T-helper 2 cell treated with Interferon-gamma antibody and Interleukin-4, amounts not matched to agents 5 μg/mL and 100 μg/mL, for 36 hours (primary cell): ENCODE measurements at regions not wholly inside any gene's neighbourhood (a gene's known extent, or its start where the extent isn't known, plus 50 kb on each side); places are given as distances from the start of the nearest gene placed in this dataset.

Experiments
- DNase-seq: peaks from one replicate; pipeline ENCODE4 v3.0.0; 2021; ENCODE audit warnings: low spot score
- H3K27ac Mint-ChIP-seq: one replicate; pipeline ENCODE4 v1.8.0; 2021; ENCODE audit warnings: mild to moderate bottlenecking, mixed read lengths
- H3K27me3 Mint-ChIP-seq: one replicate; pipeline ENCODE4 v1.8.0; 2021; ENCODE audit warnings: low read depth, mixed read lengths
- H3K36me3 Mint-ChIP-seq: one replicate; pipeline ENCODE4 v1.8.0; 2021; ENCODE audit warnings: low read depth, mixed read lengths
- H3K4me1 Mint-ChIP-seq: one replicate; pipeline ENCODE4 v1.8.0; 2021; ENCODE audit warnings: low read depth, mixed read lengths
- H3K4me3 Mint-ChIP-seq: one replicate; pipeline ENCODE4 v1.8.0; 2022; ENCODE audit warnings: mild to moderate bottlenecking, moderate library complexity, mixed read lengths
- H3K9me3 Mint-ChIP-seq: one replicate; pipeline ENCODE4 v1.8.0; 2021; ENCODE audit warnings: mixed read lengths

DNA sequence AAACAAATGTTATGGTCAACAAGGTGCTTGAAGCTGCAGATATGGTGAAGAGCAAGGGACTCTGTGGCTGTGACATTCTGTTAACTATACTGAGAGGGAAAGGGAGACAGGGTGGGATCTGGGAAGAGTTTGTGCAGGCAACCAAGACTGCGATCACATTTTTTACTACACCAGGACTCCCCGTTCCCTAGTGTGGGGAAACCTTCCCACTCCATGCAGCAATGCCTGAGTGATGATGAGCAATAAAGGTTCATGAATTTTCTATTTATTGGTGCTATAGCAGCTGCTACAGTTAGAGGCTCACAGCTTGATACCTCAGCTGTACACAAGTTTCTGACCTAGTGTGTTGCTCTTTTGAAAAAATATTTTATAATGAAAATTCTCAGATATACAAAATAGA is 160.9 kb upstream of the SGO1 start:
- H3K27ac Mint-ChIP-seq, result no peak overlapping the region
- no peaks in the 10 kb centered on the region for H3K4me1 Mint-ChIP-seq
- no peaks in the 10 kb centered on the region for H3K9me3 Mint-ChIP-seq
- H3K36me3 Mint-ChIP-seq, result no peaks in the 10 kb centered on the region
- H3K27me3 Mint-ChIP-seq, result no peaks in the 10 kb centered on the region
- H3K4me3 Mint-ChIP-seq, result no peak overlapping the region
- DNase-seq, result no peak

DNA sequence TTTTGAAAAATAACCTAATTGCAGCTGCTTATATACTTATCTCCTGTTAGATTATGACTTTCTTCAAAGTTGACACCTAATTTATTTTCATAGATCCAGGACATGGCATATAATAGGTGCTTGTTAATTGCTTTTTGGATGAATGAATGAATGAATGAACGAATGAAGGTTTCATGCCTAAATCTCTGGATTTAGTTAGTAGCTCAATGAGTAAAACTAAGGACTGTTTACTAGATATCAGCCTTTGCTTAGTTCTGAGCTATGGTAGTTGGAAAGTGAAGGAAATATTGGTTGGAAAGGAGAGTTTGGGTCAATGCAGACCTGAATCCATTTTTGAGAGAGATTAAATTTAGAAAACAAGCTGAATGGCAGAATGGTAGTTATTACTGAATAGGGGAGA is 160.4 kb upstream of the SGO1 start:
- H3K27me3 Mint-ChIP-seq, result no peaks in the 10 kb centered on the region
- H3K4me3 Mint-ChIP-seq, result no peak overlapping the region
- no peaks in the 10 kb centered on the region for H3K36me3 Mint-ChIP-seq

DNA sequence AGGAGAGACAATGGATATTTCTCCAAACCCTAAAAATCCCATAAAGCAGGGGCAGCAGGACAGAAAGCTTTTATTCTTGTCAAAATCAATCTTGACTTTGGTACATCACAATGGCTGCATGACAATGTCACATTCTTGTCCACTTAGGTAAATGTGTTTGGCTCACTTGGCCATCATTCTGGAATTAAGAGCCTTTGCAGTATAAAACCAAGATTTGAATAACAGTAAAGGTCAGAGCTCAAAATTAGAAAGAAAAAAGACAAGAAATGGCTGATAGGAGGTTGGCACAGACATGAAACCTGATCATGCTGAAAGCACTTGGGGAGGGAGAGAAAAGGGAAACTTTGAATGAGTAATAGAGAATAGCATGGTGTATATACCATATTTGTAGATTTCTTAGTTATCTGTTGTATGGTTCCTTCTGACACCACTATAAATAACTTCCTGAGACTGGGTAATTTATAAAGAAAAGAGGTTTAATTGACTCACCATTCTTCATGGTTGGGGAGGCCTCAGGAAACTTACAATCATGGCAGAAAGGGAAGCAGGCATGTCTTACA is 158.5 kb upstream of the SGO1 start:
- no peaks in the 10 kb centered on the region for H3K4me1 Mint-ChIP-seq
- DNase-seq, result no peak
- no peaks in the 10 kb centered on the region for H3K27me3 Mint-ChIP-seq
- H3K4me3 Mint-ChIP-seq, result no peak overlapping the region
- H3K27ac Mint-ChIP-seq, result no peak overlapping the region
- no peaks in the 10 kb centered on the region for H3K36me3 Mint-ChIP-seq
- no peaks in the 10 kb centered on the region for H3K9me3 Mint-ChIP-seq

More for the DNA sequence above, 160.4 kb upstream of the SGO1 start:
- Mint-ChIP-seq H3K9me3 (no peaks in the 10 kb centered on the region), H3K4me1 (no peaks in the 10 kb centered on the region), H3K27ac (no peak overlapping the region)
- no peak for DNase-seq

DNA sequence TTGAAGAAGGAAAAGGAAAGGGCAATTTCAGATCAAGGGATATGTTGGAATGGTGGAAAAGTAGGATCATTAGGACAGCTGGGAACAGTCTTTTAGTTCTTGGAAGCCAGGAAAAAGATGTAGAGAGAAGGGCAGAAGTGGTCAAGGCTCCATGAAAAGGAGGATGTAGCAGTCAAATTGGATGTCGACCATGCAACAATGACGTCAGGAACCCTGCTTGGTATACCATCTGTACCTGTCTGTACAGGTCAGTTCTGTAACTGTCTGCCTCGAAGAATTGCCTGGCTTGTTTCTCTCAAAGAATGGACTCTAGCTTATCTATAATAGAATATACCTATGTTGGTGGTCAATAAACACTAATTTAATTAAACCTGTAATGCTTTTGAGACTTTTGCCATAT is 157.8 kb upstream of the SGO1 start:
- no peaks in the 10 kb centered on the region for H3K36me3 Mint-ChIP-seq
- no peaks in the 10 kb centered on the region for H3K27me3 Mint-ChIP-seq
- no peak overlapping the region for H3K4me3 Mint-ChIP-seq
- DNase-seq, result no peak
- no peaks in the 10 kb centered on the region for H3K4me1 Mint-ChIP-seq
- H3K27ac Mint-ChIP-seq, result no peak overlapping the region
- no peaks in the 10 kb centered on the region for H3K9me3 Mint-ChIP-seq

DNA sequence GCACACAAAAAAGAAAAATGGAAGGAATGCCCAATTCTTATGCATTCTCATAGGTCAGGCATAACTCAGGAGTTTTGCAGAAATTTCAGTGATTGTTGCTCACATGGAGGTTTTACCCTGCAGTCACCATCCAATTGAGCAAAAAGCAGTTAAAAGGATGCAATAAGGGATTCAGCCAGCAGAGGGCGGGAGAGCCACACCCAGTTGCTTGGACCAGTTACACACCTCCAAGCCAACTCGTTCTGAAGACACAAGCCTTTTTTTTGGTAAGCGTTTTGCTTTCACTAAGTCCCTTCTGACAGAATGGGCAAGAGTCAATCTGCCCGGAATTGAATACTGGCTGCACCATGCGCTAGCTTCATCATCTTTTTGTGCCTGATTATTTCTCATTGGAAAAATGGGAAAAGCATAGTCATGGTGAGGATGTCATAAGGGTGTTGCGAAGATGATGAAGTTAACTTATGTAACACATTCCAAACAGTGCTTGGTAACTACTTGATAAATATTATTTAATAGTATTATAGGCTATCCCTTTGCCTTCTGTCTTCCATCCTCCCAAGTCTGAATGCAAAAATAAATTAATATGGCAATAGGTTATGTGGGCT is 154.4 kb upstream of the SGO1 start:
- peaks cover 2% of the 10 kb centered on the region for H3K27me3 Mint-ChIP-seq
- no peaks in the 10 kb centered on the region for H3K36me3 Mint-ChIP-seq
- H3K4me1 Mint-ChIP-seq, result no peaks in the 10 kb centered on the region
- peak; percentile 38 for DNase-seq
- no peak overlapping the region for H3K4me3 Mint-ChIP-seq
- no peaks in the 10 kb centered on the region for H3K9me3 Mint-ChIP-seq
- no peak overlapping the region for H3K27ac Mint-ChIP-seq

DNA sequence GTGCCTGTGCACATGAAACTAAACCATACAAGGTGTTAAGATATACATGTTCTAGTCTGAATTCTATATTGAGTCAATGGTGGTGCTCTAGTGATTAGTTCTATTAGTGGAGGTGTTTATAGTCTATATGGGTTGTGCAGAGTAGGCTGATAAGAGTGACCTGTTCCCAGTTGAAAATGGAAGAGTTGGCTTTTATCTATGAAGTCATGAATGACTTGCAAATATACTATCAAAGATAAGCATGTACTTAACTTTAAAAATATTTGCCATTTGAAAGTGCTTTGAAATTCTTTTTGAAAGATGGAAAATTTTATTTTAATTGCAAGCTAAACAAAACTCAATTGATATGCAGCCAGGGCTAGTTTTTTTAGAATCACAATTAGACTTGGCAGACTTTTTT is 150.6 kb upstream of the SGO1 start:
- no peak for DNase-seq
- no peak overlapping the region for H3K4me3 Mint-ChIP-seq
- H3K36me3 Mint-ChIP-seq, result no peaks in the 10 kb centered on the region
- H3K9me3 Mint-ChIP-seq, result no peaks in the 10 kb centered on the region
- H3K27me3 Mint-ChIP-seq, result peaks cover 2% of the 10 kb centered on the region
- H3K4me1 Mint-ChIP-seq, result no peaks in the 10 kb centered on the region
- no peak overlapping the region for H3K27ac Mint-ChIP-seq

DNA sequence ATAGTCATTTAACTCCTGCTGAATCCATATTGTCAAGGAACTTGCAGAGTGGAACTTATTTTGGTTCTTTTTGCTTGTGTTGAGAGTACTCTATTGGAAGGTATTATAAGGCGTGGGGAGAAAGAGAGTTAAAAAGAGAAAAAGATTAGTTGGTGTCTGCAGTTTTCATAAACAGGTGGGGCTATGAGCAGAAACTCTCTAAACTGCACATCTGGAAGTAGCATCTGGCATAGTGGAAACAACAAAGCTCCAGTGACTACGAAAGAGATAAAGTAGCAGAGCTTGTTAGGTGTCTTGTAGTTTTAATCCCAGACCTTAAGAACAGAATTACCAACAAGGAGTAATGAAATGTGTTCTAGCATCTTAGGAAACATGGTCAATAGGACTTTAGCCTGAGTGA is 148.8 kb upstream of the SGO1 start:
- no peaks in the 10 kb centered on the region for H3K36me3 Mint-ChIP-seq
- peaks cover 2% of the 10 kb centered on the region for H3K27me3 Mint-ChIP-seq
- H3K4me1 Mint-ChIP-seq, result no peaks in the 10 kb centered on the region

DNA sequence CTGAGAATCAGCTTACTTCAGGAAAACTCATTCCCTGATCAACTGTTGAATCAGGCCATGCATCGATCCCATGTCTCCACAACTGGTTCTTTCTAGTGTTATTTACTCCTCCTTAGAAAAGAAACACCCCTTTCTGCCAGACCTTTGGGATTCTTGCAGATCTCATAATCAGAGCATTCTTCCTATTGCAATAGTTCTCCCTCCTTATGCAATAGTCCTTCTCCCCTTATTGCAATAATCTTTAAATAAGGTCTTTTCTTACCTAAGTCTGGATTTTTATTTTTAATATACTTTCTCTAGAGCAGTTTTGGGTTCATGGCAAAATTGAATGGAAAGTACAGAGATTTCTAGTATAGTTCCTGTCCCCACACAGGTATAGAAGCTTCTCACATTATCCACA is 141.9 kb upstream of the SGO1 start:
- Mint-ChIP-seq H3K4me3 (no peak overlapping the region), H3K36me3 (no peaks in the 10 kb centered on the region), H3K27me3 (no peaks in the 10 kb centered on the region), H3K4me1 (no peaks in the 10 kb centered on the region), H3K27ac (no peak overlapping the region), H3K9me3 (no peaks in the 10 kb centered on the region)
- no peak for DNase-seq

More for the DNA sequence above, 148.8 kb upstream of the SGO1 start:
- H3K4me3 Mint-ChIP-seq, result no peak overlapping the region
- no peak for DNase-seq
- no peak overlapping the region for H3K27ac Mint-ChIP-seq
- H3K9me3 Mint-ChIP-seq, result no peaks in the 10 kb centered on the region

DNA sequence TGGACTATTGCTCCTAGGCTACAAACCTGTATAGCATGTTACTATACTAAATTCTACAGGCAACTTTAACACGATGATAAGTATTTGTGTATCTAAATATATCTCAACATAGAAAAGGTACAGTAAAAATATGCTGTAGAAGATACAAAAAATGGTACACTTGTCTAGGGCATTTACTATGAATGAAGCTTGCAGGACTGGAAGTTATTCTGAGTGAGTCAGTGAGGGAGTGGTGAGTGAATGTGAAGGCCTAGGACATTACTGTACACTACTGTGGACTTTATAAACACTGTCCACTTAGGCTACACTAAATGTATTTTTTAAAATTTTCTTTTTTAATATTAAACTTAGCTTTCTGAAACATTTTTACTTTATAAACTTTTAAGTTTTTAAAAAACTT is 140.5 kb upstream of the SGO1 start:
- DNase-seq, result no peak
- no peaks in the 10 kb centered on the region for H3K36me3 Mint-ChIP-seq
- H3K9me3 Mint-ChIP-seq, result no peaks in the 10 kb centered on the region
- H3K27me3 Mint-ChIP-seq, result no peaks in the 10 kb centered on the region
- no peaks in the 10 kb centered on the region for H3K4me1 Mint-ChIP-seq
- H3K4me3 Mint-ChIP-seq, result no peak overlapping the region
- no peak overlapping the region for H3K27ac Mint-ChIP-seq

DNA sequence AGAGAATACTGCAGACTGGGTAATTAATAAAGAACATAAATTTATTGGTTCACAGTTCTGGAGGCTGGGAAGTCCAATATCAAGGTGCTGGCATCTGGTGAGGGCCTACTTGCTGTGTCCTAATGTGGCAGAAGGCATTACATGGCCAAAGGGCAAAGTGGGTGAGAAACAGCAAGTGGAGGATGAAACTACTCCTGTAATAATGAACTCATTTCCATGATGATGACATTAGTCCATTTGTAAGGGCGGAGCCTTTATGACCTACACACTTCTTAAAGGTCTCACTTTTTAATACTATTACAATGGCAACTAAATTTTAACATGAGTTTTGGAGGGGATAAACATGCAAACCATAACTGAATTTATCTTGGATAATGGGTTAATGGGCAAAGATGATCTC is 139.6 kb upstream of the SGO1 start:
- H3K27me3 Mint-ChIP-seq, result no peaks in the 10 kb centered on the region
- H3K27ac Mint-ChIP-seq, result no peak overlapping the region
- no peak overlapping the region for H3K4me3 Mint-ChIP-seq
- no peak for DNase-seq
- H3K9me3 Mint-ChIP-seq, result no peaks in the 10 kb centered on the region
- no peaks in the 10 kb centered on the region for H3K36me3 Mint-ChIP-seq
- H3K4me1 Mint-ChIP-seq, result no peaks in the 10 kb centered on the region

DNA sequence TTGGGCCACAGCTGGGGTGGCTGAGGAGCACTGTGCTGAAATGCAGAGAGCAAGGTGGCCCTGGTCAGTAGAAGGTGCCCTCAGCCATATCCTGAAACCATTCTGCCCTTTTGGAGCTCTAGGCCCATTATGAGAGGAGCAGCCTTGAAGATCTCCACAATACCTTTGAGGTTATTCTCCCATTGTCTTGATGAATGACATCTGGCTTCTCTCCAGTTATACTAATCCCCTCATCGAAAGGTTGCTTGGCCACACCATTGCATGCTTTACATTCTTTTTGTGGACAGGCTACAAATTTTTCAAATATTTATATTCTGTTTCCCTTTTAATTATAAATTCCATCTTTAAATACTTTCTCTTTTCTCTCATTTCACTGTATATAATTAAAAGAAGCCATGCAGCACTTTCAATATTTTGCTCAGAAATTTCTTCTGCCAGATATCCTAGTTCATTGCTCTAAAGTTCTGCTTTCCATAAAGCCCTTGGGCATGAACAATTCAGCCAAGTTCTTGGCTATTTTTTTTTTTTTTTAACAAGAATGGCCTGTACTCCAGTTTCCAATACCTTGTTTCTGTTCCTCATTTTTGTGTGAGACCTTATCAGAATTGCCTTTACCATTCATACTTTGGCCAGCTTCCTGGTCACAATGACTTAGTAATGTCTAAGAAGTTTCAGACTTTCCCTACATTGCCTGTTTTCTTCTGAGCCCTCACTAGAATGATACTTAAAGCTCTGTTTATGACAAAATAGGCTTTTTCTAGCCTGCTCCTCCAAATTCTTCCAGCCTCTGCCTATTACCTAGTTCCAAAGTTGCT is 138.9 kb upstream of the SGO1 start:
- no peak for DNase-seq
- no peak overlapping the region for H3K4me3 Mint-ChIP-seq
- no peaks in the 10 kb centered on the region for H3K4me1 Mint-ChIP-seq
- no peak overlapping the region for H3K27ac Mint-ChIP-seq
- H3K36me3 Mint-ChIP-seq, result no peaks in the 10 kb centered on the region
- no peaks in the 10 kb centered on the region for H3K9me3 Mint-ChIP-seq
- no peaks in the 10 kb centered on the region for H3K27me3 Mint-ChIP-seq

DNA sequence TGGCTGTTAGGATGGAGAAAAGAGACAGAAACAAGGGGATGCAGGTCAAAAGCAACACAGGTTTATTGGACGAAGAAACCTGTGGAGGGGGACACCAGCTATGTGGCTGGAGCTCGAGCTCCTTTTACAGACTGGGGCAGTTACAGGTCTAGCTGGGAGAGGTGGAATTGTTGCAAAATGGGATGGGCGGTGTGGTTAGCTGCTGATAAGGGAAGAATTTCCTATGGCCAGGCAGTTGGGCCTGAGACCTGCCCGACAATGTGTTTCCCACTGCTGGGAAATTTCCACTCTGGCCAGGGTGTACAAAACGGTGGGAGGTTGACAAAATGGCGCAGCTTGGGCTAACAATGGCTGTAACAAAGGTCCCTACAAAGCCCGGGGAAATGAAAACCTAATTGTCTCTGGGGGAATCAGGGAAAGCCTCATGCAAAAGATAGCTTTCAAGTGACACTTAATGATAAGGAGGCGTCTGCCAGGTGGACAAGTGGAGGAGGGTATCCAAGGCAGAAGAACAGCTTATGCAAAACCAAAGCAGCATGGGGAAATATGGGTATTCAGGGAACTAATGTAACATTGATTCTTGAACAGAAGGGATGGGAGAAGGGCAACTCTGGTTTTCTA is 137.4 kb upstream of the SGO1 start:
- no peaks in the 10 kb centered on the region for H3K4me1 Mint-ChIP-seq
- H3K27me3 Mint-ChIP-seq, result no peaks in the 10 kb centered on the region
- no peaks in the 10 kb centered on the region for H3K36me3 Mint-ChIP-seq
- DNase-seq, result no peak
- no peak overlapping the region for H3K27ac Mint-ChIP-seq
- no peak overlapping the region for H3K4me3 Mint-ChIP-seq
- no peaks in the 10 kb centered on the region for H3K9me3 Mint-ChIP-seq

DNA sequence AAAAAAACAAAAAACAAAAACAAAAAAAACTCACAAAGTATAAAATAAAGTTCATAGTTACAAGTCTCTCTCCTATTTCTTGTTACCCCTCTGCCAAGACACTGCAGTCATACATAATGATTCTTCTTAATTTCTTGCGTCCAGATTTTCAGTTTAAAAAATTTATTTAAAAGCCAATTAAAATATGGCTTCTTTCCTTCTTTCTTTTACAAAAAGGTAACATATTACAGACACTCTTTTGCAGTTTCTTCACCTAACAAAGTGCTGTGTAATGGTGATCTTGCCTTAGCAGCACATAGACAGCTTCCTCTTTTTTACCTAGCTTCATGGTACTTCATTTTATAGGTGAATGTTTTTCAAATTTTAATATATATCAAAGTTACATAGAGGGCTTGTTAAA is 136.1 kb upstream of the SGO1 start:
- DNase-seq, result no peak
- no peaks in the 10 kb centered on the region for H3K27me3 Mint-ChIP-seq
- H3K36me3 Mint-ChIP-seq, result no peaks in the 10 kb centered on the region
- no peak overlapping the region for H3K4me3 Mint-ChIP-seq
- no peak overlapping the region for H3K27ac Mint-ChIP-seq
- no peaks in the 10 kb centered on the region for H3K4me1 Mint-ChIP-seq
- no peaks in the 10 kb centered on the region for H3K9me3 Mint-ChIP-seq

DNA sequence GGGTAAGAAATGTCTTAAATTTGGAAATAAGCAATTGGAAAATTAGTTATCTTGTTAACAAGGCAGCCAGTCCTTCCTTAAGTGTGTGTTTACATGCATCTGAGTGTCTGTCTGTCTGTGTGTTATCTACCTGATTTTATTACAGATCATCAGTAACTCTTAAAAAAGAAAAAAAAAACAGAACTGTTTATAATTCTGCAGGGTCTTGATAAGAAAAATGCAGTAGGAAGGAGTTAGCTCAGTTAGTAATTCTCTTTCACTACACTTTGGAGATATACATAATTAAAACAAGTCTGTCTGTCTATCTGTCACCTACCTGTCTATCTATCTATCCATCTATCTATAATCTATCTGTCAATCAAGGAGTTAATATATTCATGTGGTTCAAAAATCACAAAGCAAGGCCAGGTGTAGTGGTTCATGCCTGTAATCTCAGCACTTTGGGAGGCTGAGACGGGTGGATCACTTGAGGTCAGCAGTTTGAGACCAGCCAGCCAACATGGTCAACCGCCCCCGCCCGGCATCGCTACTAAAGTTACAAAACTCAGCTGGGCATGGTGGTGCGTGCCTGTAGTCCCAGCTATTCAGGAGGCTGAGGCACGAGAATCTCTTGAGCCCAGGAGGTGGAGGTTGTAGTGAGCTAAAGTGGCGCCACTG is 135.5 kb upstream of the SGO1 start:
- H3K36me3 Mint-ChIP-seq, result no peaks in the 10 kb centered on the region
- H3K27ac Mint-ChIP-seq, result no peak overlapping the region
- H3K4me3 Mint-ChIP-seq, result no peak overlapping the region
- no peaks in the 10 kb centered on the region for H3K9me3 Mint-ChIP-seq
- DNase-seq, result no peak
- no peaks in the 10 kb centered on the region for H3K4me1 Mint-ChIP-seq
- H3K27me3 Mint-ChIP-seq, result no peaks in the 10 kb centered on the region
